Hepatocyte (in vitro differentiated cells): ENCODE measurements at regions not wholly inside any gene's neighbourhood (a gene's known extent, or its start where the extent isn't known, plus 50 kb on each side); places are given as distances from the start of the nearest gene placed in this dataset.

Experiments used
- CTCF ChIP-seq: fragments of 200-600 bp; sonication (generic); IDR thresholded peaks from 2 replicates; pipeline ENCODE4 v1.5.1; 2016; ENCODE audit warnings: antibody characterized with exemption, mild to moderate bottlenecking; ENCODE audit not compliant: poor library complexity
- EZH2phosphoT487 ChIP-seq: fragments of 200-600 bp; sonication (generic); IDR thresholded peaks from one replicate; pipeline ENCODE4 v1.6.1; 2018; ENCODE audit warnings: antibody characterized with exemption, mild to moderate bottlenecking, low read depth, moderate library complexity; ENCODE audit not compliant: unreplicated experiment, severe bottlenecking

- TF ChIP-seq CTCF, result no peak
- no peak for TF ChIP-seq EZH2phosphoT487
Observed at GRCh38 chr3:22045882-22046281, 294.9 kb upstream of the ZNF385D start.
